Caki2 (cell line): ENCODE measurements at regions not wholly inside any gene's neighbourhood (a gene's known extent, or its start where the extent isn't known, plus 50 kb on each side); places are given as distances from the start of the nearest gene placed in this dataset.
"Not testable (repeated sequence)": the region's sequence is repeated elsewhere in the genome, so short reads cannot be mapped to it uniquely, and the experiment has no call there.

Experiments used
- DNase-seq: peaks from one replicate; pipeline ENCODE4 v3.0.0-alpha.2; 2015; ENCODE audit warnings: low read depth
- in situ Hi-C: cut with HindIII; loops from 2 replicates; pipeline ENCODE4 v1.10.0; 2016; ENCODE audit warnings: low sequenced_read_pairs, low pct_unique_long_range_greater_than_20kb, mixed read lengths

DNA sequence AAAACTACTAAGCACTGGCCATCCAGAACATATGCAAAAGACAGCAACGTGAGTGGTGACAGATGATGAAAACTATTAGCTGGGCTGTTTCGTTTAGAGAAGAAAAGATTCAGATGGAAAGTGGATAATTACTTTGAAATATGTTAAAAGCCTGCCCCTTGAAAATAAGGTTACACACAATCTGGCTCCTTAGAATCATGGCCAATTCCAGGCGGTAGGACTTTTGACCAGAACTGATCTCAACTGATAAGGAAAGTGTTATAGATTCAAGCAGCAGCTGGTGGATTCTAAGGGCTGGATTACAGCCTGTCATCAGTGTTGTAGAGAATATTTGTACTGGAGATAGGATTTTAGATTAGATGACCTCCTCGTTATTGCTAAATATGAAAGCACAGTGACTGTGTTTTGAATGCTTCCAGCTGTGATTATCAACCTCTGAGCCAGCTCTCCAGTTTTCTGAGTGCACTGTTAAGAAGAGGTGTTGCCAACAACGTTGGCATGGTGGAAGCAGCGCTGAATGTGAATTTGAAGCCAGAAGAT lies 75.1 kb downstream of the KBTBD2 start:
- DNase-seq, in situ Hi-C loops: not testable (repeated sequence)

DNA sequence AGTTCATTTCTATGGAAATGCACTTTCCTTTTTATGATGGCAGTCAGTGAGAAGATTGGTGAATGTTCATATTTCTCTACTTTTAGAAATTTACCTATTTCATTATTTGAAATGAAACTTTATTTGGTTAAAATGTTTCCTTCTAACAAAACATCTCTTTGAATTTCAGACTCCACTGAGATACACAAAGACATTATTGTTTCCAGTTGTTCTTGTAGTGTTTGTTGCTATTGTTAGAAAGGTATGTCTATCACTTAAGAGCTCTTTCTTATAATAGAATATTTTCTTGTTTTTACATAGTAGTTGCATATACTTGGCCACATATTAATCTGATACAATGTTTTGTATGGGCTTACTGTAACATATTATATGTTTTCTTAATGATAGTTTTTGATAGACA lies 76.8 kb downstream of the KBTBD2 start:
- in situ Hi-C loops, result not testable (repeated sequence)

DNA sequence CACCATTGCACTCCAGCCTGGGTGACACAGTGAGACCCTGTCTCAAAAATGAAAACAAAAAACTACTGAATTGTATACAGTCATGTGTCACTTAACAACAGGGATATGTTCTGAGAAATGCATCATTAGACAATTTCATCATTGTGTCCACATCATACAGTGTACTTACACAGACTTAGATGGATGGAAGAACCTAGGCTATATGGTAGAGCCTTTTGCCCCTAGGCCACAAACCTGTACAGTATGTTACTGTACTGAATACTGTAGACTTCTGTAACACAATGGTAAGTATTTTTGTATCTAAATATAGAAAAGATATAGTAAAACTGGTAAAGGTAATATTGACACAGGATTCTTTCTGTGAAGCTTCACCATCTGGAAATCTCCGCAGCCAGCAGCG lies 81.7 kb downstream of the KBTBD2 start:
- in situ Hi-C loops, result no loop called here
- no peak for DNase-seq

More for the DNA sequence above, 76.8 kb downstream of the KBTBD2 start:
- DNase-seq, result not testable (repeated sequence)

DNA sequence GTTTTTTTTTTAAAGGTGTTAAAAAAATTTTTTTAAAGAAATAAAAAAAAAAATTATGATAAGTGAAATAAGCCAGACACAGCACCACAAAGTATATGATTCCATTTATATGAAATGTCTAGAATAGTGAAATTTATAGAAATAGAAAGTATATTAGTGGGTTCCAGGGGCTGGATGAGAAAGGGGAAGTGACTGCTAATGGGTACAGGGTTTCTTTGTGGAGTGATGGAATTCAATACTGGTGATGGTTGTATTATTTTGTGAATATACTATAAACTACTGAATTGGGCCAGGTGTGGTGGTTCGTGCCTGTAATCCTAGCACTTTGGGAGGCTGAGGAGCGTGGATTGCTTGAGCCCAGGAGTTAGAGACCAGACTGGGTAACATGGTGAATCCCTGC lies 82.2 kb downstream of the KBTBD2 start:
- DNase-seq, result no peak
- in situ Hi-C loops, result no loop called here

DNA sequence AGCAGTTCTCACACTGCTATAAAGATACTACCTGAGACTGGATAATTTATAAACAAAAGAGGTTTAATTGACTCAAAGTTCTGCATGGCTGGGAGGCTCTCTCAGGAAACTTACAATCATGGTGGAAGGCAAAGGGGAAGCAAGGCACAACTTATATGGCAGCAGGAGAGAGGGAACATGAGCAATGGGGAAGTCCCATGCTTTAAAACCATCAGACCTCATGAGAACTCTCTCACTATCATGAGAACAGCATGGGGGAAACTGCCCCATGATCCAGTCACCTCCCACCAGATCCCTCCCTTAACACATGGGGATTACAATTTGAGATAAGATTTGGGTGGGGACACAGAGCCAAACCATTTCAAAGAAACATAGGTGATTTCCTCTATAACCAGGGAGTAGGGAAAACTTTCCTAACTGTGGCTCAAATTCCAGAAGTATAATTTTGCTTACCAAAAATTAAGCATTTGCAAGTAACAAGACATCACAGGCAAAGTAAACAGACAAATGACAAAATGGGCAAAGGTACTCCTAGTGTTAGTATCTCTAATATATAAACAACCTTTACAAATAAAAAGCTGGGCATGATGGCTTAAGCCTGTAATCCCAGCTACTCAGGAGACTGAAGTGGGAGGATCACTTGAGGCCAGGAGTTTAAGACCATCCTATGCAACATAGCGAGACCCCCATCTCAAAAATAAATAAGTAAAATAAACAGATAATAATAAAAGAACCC lies 88.0 kb downstream of the KBTBD2 start:
- in situ Hi-C loops, result no loop called here
- no peak for DNase-seq

DNA sequence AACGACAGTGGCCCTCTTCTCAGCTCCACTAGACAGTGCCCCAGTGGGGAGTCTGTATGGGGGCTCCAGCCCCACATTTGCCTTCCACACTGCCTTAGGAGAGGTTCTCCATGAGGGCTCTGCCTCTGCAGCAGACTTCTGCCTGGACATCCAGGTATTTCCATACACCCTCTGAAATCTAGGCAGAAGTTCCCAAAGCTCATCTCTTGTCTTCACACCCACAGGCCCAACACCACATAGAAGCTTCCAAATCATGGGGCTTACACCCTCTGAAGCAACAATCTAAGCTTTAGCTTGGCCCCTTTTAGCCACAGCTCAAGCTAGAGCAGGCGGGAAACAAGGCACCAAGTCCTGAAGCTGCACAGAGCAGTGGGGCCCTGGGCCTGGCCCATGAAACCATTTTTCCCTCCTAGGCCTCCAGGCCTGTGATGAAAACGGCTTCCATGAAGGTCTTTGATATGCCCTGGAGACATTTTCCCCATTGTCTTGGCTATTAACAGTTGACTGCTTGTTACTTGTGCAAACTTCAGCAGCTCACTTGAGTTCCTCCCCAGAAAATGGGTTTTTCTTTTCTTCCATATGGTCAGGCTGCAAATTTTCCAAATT lies 89.2 kb downstream of the KBTBD2 start:
- in situ Hi-C loops, result no loop called here
- no peak for DNase-seq

DNA sequence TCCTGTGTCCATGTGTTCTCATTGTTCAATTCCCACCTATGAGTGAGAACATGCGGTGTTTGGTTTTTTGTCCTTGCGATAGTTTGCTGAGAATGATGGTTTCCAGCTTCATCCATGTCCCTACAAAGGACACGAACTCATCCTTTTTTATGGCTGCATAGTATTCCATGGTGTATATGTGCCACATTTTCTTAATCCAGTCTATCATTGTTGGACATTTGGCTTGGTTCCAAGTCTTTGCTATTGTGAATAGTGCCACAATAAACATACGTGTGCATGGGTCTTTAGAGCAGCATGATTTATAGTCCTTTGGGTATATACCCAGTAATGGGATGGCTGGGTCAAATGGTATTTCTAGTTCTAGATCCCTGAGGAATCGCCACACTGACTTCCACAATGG lies 98.5 kb downstream of the KBTBD2 start:
- in situ Hi-C loops, DNase-seq: not testable (repeated sequence)

DNA sequence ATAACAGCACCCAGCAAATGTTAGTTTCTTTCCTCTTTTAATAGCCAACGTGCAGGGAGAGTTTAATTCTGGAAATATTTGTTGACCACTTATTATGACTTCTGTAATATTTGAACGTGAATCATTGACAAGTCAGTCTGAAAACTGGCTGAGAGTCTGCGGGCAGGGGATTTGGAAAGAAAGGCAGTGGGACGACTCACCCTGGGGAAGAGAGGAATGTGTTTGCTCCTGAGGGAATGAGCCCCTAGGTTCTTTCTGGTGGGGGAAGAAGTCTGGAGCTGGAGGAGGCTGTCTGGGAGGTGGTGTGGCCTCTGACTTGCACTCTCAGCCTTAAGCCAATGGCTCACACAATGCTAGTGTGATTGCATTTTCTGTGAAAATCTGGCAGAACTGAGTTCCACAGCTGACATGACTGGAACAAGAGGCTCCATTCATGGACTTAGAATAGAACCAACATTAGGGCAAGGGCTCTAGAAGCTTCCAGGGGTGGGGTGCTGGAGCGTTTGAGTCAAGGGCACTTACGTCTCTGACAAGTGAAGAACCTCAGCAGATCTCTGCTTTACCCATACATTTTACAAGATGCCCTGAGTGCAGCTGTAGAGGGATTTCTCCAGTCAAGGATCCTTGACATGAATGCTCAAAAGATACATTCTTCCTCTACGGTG lies 100.7 kb downstream of the KBTBD2 start:
- DNase-seq, in situ Hi-C loops: not testable (repeated sequence)

DNA sequence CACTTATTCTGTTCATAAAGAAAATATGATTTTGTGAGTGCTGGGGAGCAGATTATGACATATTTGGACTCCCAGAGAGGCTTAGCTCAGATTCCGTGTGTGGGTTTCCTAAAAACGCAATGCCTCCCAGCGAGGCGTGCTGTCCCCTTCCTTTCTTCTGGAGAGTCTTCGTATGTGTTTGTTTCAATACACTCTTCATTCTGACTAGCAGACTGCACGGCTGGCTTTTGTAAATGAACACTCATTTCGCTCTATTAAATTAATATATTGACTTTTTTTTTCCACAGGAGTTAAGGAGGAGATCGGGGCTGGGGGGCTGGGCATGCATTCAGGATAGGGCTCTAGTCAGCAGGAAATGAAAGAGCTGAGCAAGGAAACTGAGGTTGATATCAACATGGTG lies 102.3 kb downstream of the KBTBD2 start:
- in situ Hi-C loops, result not testable (repeated sequence)

DNA sequence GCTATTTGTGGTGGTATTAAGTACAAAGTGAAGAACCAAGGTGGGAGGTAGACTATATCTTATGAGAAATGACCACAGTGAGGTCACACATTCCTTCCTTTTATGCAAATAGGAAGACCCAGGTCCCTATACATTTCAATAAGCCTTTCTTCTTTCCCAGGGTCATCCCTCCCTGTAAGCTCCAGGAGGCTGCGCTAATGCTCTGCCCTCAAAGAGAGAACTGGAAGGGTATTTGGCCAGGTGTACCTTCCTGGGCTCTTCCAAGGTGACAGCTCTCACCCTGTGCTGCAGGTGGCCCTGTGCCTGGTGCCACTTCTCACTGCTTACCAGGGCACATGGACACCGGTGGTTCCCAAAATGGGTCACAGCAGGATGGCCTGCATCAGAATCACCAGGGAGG lies 103.4 kb downstream of the KBTBD2 start:
- in situ Hi-C loops, DNase-seq: not testable (repeated sequence)

More for the DNA sequence above, 102.3 kb downstream of the KBTBD2 start:
- DNase-seq, result not testable (repeated sequence)

DNA sequence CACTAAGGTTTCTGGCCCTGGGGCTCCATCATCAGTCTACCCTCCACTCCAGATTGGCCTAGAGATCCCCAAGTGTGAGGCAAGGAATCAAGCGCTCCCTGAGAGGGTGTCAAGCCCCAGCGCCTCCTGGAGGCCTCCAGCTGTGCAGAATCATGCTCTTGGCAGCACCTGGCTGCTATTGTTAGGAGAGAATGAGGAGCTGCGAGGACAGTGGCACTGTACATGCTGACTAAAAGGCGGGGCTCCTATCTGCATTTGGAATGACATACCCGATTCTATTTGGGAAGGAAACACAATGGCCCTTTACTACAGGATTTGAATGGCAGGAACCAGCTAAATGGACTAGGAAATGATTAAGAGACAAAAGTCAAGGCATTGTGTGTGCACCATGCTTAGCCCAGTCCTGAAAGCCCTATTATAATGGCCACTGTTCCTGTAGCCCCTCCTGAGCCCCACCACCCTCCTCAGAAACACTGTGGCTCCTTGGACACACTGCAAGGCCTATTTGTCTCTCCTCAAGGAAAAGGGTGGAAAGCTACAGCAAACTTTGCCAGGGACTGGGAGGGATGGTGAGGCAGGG lies 106.1 kb downstream of the KBTBD2 start:
- DNase-seq, in situ Hi-C loops: not testable (repeated sequence)

DNA sequence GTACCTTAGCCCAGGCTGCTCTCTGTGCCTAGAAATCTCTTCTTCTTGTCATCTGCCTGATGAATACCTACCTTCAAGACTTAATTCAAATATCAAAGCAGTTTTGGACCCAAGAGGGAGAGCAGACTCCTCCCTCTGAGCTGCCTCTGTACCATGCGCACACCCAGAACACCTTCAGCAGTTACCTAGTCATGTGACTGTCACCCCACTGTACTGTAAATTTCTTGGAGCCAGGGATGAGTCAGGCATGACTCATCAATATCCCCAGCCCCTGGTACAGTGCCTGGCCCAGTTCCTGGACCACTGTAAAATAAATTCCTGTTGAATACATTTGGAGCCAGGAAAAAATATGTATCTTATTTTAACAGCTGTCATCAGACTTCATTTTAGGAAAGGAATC lies 111.7 kb downstream of the KBTBD2 start:
- DNase-seq, in situ Hi-C loops: not testable (repeated sequence)

DNA sequence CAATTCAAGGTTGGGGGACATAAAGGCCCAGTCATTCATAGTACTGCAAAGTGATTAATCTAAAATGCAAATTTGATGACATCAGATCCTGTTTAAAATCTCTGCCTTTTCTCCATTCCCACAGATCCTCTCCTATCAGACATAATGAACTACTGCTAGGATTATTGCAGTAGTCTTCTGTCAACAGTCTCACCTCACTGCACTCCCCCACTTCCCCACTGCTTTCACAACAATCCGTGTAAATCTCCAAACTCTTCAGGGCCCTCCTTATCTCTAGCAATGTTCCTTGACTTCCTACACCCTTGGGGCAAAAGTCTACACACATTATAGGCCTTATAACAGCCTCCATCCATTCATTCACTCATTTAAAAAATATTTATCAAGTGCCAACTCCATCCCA lies 112.4 kb downstream of the KBTBD2 start:
- in situ Hi-C loops, result no loop called here
- DNase-seq, result no peak

DNA sequence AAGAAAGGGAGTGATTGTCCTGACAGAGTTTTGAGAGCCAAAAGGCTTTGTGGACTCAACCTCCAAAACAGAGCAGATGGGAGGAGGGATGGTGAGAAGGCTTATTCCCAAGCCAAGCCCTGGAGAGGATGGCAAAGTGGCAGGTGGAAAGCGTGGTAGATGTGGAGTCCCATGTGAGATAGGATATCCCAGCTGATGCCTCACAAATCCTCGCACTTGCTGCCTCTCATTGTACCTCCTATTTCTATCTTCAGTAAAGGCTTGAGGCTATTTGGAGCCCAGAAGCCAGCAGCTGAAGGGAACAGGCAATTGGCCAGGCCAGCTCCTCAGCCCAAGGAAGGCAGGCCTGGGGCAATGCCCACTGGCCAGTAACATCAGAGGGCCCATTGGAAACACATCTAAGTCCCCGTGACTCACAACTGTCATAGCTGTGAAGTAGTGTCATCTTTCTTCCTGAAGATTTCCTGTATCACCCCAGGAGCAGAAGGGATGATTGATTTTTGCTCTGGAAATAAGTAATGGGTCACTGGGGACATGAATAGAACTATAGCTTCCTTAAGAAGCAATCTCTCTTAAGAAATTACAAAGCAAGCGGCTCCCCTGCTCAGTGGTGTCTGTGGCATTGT lies 114.4 kb downstream of the KBTBD2 start:
- DNase-seq, in situ Hi-C loops: not testable (repeated sequence)

DNA sequence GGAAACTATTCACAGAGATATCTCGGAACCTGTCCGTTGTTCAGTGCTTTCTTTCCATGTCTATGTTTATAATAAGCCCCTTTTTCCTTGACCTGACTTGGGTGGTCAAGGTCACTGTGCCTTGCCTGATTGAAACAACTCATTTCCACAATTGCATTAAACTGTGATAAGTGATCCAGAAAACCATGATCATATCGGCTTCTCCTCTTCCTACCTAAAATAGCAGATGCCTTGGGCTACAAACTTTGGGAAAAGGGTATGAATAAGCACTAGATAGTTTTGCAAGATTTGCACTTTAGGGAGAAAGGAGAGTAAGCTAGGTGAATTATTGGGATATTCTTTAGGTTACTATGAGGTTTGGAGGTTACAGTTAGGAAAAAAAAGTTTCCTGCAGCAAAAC lies 115.2 kb downstream of the KBTBD2 start:
- in situ Hi-C loops, DNase-seq: not testable (repeated sequence)

DNA sequence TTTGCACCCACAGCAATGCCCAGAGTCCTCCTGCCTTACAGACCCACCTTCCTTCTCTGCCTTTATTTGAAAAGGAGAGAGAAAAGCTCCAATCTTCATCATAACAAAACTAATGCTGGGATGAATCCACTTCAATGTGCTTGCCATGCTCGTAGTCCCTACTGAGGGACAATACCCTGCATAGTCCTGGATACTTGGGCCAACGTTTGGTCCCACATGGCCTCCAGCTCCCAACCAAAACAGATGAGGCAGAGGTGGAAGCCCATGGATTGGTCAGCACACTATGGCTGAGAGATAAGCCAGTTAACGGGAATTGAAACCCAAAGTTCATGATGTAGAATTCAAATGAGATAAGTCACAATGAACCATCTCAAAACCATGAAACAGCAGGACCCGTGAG lies 115.8 kb downstream of the KBTBD2 start:
- in situ Hi-C loops, DNase-seq: not testable (repeated sequence)

DNA sequence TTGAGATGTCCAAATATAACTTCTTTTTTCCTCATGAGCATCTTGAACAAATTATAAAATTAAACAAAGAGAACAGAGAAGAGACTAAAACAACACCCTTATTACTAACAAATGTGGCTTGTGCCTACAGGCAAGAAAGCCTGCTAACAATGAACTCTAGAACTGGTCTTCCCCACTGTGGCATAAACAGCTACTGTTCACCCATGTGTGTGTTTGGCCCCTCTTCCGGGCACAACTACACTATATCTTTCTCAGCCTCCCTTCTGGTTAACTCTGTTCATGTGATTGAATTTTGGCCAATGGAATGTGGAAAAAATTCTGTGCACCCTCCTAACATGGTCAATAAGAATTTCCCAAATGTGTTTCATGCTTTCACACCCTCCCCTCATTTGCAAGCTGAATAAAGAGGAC lies 117.0 kb downstream of the KBTBD2 start:
- no peak for DNase-seq
- in situ Hi-C loops, result no loop called here

DNA sequence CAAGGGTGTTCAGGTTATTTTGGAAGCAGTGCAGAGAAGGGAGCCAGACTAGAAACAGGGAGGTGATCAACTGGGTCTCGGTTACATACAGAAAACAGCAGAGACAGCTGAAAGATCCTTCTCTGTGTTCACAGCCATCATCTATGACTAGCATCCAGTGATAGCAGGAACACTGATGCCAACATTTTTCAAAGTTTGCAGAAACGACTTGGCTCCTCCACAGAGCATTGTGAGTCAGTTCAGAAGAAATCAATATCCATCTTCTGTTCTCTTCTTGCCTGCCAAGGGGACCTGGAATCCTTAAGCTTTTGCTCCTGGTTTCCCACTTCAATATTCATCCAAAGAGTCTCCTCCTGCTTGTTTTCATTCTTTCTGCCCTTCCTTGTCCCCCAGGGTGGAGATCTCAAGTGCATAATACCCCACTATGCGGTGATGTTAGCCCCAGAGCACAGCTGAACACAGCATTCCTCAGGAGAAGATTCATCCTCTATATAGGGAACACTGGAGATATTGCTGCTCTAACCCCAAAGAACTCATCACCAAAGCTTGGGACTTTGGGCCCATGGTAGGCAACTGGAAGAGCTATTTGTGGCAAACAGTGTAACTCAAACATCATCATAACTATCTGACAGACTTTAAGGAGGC lies 122.6 kb downstream of the KBTBD2 start:
- in situ Hi-C loops, DNase-seq: not testable (repeated sequence)
